ENCODE measurements at regions not wholly inside any gene's neighbourhood (a gene's known extent, or its start where the extent isn't known, plus 50 kb on each side); places are given as distances from the start of the nearest gene placed in this dataset.
"Not testable (repeated sequence)": the region's sequence is repeated elsewhere in the genome, so short reads cannot be mapped to it uniquely, and the experiment has no call there.

DNA sequence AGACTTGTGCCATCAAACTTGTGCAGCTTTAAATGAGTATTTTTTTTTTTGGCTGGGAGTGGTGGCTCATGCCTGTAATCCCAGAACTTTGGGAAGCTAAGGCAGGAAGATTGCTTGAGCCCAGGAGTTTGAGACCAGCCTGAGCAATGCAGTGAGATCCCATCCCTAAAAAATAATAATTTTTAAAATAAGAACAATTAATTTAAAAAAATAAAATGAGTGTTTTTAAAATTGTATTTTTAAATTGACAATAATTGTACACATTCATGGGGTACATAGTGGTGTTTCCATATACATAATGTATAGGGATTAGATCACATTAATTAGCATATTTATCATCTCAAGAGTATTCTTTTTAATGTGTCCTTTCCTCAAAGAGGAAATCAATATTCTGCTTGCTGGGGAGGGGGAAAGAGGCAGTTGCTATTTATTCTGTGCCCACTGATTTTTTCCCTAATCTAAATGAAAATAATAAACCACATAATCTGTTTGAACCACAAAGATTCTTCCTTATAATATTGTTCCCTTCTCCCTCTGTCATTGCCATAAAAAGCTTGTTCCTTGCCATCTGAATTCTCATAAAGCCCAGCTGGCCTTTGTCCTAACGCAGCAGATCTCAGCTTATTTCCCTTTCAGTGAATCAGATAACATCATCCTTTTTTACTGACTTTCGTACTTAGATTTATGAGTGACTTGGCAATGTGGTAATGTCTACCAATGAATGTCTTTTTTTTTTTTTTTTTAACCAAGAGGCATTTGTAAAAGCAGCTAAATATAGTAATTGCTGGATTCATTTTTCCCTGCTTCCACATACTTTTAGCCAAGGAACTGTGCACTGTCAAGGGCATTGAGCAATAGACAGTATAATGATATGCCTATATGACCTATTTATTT, 81.8 kb upstream of the RUBCNL start:
- no peak overlapping the region for H3K4me3 ChIP-seq (ENCODE audit: control insufficient read depth, low read depth, low read length)
- TF ChIP-seq, protein P1, sequence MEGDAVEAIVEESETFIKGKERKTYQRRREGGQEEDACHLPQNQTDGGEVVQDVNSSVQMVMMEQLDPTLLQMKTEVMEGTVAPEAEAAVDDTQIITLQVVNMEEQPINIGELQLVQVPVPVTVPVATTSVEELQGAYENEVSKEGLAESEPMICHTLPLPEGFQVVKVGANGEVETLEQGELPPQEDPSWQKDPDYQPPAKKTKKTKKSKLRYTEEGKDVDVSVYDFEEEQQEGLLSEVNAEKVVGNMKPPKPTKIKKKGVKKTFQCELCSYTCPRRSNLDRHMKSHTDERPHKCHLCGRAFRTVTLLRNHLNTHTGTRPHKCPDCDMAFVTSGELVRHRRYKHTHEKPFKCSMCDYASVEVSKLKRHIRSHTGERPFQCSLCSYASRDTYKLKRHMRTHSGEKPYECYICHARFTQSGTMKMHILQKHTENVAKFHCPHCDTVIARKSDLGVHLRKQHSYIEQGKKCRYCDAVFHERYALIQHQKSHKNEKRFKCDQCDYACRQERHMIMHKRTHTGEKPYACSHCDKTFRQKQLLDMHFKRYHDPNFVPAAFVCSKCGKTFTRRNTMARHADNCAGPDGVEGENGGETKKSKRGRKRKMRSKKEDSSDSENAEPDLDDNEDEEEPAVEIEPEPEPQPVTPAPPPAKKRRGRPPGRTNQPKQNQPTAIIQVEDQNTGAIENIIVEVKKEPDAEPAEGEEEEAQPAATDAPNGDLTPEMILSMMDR (IDR thresholded peaks at IDR 0.05; ENCODE audit: control insufficient read depth, insufficient read depth, low read depth, low read length, missing control alignments) = no peak
- DNase-seq (ENCODE audit: low read depth) = peak; percentile 79

DNA sequence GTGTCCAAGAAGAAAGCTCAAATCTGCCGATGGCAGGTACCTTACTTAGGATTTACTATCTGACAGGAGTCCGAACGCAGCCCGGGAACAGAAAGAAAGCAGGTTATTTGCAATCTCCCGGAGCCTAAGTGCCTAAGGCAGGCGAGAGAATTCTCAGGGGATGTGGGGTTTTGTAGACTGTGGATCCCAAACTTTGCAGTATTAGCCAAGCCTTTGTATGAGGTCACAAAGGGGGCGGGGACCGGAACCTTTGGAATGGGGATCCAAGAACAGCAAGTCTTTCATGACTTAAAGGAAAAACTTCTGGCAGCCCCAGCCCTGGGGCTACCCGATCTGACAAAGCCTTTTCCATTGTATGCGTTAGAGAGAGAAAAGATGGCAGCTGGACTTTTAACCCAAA, 80.6 kb upstream of the RUBCNL start:
- DNase-seq (ENCODE audit: low read depth); H3K4me3 ChIP-seq (ENCODE audit: control insufficient read depth, low read depth, low read length): not testable (repeated sequence)

DNA sequence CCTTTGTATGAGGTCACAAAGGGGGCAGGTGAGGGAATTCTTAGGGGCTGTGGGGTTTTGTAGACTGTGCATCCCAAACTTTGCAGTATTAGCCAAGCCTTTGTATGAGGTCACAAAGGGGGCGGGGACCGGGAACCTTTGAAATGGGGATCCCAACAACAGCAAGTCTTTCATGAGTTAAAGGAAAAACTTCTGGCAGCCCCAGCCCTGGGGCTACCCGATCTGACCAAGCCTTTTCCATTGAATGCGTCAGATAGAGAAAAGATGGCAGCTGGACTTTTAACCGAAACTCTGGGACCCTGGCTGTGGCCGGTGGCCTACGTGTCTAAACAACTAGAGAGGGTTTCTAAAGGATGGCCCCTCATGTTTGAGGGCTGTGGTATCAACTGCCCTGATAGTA, 79.0 kb upstream of the RUBCNL start:
- not testable (repeated sequence) for DNase-seq (ENCODE audit: low read depth); H3K4me3 ChIP-seq (ENCODE audit: control insufficient read depth, low read depth, low read length)

DNA sequence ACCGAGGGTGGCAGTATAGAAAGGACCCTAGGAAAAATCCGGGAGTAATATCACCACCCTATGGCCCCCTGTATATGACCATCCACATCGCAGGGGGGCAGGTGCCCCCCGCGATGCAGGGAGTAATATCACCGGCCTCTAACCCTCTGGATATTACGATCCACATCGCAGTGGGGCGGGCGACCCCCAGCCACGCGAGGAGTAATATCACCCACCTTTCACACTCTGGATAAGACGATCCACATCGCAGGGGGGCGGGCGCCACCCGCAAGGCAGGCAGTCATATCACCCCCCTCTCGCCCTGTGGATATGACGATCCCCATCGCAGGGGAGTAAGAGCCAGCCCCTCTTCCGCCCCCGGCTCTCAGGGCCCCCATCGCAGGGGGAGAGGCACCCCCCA, 76.7 kb upstream of the RUBCNL start:
- TF ChIP-seq, protein P1 (IDR thresholded peaks at IDR 0.05; ENCODE audit: control insufficient read depth, insufficient read depth, low read depth, low read length, missing control alignments) = no peak
- no peak overlapping the region for H3K4me3 ChIP-seq (ENCODE audit: control insufficient read depth, low read depth, low read length)
- DNase-seq (ENCODE audit: low read depth) = no peak

DNA sequence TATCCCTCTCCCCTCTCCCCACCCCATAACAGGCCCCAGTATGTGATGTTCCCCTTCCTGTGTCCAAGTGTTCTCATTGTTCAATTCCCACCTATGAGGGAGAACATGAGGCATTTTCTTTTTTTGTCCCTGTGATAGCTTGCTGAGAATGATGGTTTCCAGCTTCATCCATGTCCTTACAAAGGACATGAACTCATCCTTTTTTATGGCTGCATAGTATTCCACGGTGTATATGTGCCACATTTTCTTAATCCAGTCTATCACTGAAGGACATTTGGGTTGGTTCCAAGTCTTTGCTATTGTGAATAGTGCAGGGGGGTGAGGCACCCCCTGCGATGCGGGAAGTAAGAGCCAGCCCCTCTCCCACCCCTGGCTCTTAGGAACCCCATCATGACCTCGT, 73.2 kb upstream of the RUBCNL start:
- not testable (repeated sequence) for H3K4me3 ChIP-seq (ENCODE audit: control insufficient read depth, low read depth, low read length); DNase-seq (ENCODE audit: low read depth)

DNA sequence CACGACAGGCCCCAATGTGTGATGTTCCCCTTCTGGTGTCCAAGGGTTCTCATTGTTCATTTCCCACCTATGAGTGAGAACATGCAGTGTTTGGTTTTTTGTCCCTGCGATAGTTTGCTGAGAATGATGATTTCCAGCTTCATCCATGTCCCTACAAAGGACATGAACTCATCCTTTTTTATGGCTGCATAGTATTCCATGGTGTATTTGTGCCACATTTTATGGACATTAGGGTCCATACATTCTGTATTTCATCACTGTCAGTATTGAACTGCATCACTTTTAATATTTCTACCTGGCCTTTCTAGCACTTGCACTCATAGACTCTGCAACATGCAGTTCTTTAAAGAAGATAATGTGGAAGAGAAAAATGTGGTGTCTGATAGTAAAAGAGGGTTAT, 70.2 kb upstream of the RUBCNL start:
- DNase-seq (ENCODE audit: low read depth); H3K4me3 ChIP-seq (ENCODE audit: control insufficient read depth, low read depth, low read length): not testable (repeated sequence)

DNA sequence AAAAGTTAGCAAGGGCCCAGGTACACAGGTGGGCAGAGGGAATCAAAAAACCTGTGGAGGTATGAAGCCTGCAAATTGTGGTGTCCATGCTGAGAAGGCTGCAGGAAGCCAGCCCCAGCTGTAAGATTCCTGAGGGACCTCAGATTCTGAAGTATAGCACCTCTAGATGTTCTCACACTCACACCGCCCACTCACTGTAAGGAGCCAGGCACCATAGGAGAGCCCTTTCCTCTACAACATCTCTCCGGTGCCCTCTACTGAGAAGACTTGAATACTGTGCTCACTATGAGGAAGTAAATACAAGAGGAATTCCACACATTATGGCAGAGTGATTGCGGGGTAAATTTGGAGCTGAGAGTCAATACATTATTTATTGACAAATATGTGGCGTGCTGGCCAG, 68.9 kb upstream of the RUBCNL start:
- peak; percentile 7 for DNase-seq (ENCODE audit: low read depth)
- TF ChIP-seq, protein P1 (IDR thresholded peaks at IDR 0.05; ENCODE audit: control insufficient read depth, insufficient read depth, low read depth, low read length, missing control alignments) = peak; percentile 44

DNA sequence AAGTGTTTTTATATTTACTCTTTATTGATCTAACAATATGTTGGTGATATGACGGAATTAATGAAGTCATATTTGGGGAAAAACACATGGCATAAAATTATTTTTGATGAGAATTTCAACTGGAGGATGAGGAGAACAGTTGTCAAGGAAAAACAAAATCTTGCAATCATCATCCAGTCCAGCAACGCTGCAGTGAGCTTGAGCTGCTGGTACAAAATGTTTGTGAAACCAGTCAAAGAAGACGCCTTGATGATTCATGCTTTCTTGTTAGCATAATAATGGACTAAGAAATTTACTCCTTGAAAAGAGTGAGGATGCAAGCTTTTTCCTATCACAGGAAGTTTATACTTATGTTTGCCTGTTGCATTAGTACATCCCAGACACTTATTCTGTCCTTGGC, 64.1 kb upstream of the RUBCNL start:
- H3K4me3 ChIP-seq (ENCODE audit: control insufficient read depth, low read depth, low read length); DNase-seq (ENCODE audit: low read depth): not testable (repeated sequence)

More for the DNA sequence above, 68.9 kb upstream of the RUBCNL start:
- H3K4me3 ChIP-seq (ENCODE audit: control insufficient read depth, low read depth, low read length) = not testable (repeated sequence)

DNA sequence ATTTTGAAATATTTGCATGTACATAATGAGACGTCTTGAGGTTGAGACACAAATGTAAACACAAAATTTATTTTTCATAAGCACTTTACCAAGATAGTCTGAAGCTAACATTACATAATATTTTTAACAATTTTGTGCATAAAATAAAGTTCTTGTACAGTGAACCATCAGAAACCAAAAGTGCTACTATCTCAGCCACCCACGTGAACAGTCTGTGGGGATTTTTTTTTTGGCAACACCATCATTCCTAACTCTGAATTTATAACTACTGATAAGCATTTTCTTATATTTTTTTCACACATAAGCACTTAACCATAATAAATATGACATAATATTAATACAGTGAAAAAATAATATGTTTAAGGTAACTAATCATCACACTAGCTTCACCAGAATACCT, 62.9 kb upstream of the RUBCNL start:
- not testable (repeated sequence) for H3K4me3 ChIP-seq (ENCODE audit: control insufficient read depth, low read depth, low read length); DNase-seq (ENCODE audit: low read depth)

DNA sequence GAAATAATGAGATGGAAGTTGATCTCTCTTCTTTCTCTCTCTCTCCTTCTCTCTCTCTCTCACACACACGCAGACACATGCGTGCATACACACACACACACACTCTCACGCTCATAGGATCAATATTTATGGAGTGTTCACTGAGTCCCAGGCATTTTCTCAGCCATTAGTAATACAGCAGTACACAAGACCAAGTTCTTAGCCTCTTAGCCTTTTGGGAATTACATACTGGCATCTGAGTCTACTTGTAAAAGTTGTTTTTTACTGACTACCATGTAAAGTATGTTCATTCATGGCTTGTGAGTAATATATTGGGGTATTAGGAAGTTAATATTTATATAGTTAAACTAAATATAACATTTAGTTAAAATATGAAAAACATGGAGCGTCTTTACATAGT, 61.1 kb upstream of the RUBCNL start:
- not testable (repeated sequence) for H3K4me3 ChIP-seq (ENCODE audit: control insufficient read depth, low read depth, low read length); DNase-seq (ENCODE audit: low read depth)

DNA sequence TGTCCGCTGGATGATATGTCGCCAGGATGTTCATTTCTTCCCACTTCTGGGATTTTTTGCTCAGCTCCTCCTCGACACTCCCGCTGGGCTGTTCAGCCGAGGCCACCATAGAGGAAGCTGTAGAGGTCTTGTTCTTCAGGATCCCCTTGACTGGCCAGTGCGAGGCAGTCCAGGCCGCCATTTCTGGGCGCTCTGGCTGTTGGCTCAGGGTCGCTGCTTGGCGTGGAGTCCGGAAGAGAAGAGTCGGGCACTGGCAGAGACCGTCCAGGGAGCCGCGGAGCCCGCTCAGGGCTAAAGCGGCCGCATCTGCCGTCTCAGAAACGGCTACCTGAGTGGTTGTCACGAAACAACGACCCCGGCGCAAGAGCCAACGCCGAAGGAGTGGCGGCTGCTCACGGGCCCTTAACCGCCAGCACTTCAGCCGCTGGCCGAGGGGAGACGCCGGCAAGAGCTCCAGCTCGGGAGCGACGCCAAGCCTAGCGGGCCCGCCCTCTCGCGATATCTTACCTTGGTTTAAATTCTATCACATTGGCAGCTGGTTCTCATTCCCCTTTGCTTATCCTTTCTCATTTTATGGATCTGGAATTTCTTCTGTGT, 50.9 kb upstream of the RUBCNL start:
- not testable (repeated sequence) for DNase-seq (ENCODE audit: low read depth); H3K4me3 ChIP-seq (ENCODE audit: control insufficient read depth, low read depth, low read length)
